ENCODE measurements at regions not wholly inside any gene's neighbourhood (a gene's known extent, or its start where the extent isn't known, plus 50 kb on each side); places are given as distances from the start of the nearest gene placed in this dataset.

DNA sequence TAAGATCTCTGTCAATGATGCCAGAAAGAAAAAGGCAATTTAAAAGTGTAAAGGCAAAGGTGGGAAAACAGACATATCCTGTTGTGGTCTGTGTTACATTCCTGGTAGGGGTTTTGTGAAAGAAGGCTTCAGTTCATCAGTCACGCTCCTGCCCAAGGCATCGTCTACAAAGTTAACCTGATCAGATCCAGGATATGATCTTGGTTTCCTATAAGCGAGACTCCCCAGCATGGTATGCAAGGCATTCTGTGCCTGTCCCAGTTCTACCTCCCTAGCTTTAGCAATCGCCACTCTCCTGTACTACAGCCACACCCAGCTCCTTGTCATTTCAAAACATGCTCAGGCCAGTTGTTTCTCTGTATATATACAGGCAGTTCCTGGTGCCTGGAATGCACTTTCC lies 58.0 kb upstream of the PTPN3 start:
- no peaks in the 10 kb centered on the region for H3K9me3 ChIP-seq (ENCODE audit: control insufficient read depth in 1 of 2, insufficient read depth in 1 of 2, low read length in 2 of 2)
- no peak overlapping the region for H3K27ac ChIP-seq (ENCODE audit: low read depth in 1 of 2, low read length in 2 of 2)
- no peaks in the 10 kb centered on the region for H3K4me1 Mint-ChIP-seq (ENCODE audit: low read depth)
- no peak overlapping the region for H3K4me3 ChIP-seq (ENCODE audit: low read length)
- H3K9me3 Mint-ChIP-seq = no peaks in the 10 kb centered on the region
- no peak overlapping the region for H3K4me3 Mint-ChIP-seq
- intact Hi-C loops (cut with DNase I, micrococcal nuclease) = no loop called here
- ChIA-PET CTCF (no interaction called here), POLR2A (no interaction called here)
- DNase-seq (no peak), ATAC-seq (ENCODE audit: poor library complexity) (no peak)
- H3K4me1 ChIP-seq (ENCODE audit: insufficient read depth, low read length) = no peaks in the 10 kb centered on the region
- H3K27me3 Mint-ChIP-seq = peaks cover 23% of the 10 kb centered on the region
- peaks cover 3 to 8% of the 10 kb centered on the region in 2 experiments for H3K27me3 ChIP-seq (ENCODE audit: control insufficient read depth in 1 of 2, insufficient read depth in 2 of 2, low read length in 2 of 2)
- no peak overlapping the region for H3K27ac Mint-ChIP-seq
- H3K36me3 Mint-ChIP-seq (ENCODE audit: low read depth) = no peaks in the 10 kb centered on the region
- H3K36me3 ChIP-seq (ENCODE audit: insufficient read depth, low read length) = no peaks in the 10 kb centered on the region
- TF ChIP-seq, protein P1, sequence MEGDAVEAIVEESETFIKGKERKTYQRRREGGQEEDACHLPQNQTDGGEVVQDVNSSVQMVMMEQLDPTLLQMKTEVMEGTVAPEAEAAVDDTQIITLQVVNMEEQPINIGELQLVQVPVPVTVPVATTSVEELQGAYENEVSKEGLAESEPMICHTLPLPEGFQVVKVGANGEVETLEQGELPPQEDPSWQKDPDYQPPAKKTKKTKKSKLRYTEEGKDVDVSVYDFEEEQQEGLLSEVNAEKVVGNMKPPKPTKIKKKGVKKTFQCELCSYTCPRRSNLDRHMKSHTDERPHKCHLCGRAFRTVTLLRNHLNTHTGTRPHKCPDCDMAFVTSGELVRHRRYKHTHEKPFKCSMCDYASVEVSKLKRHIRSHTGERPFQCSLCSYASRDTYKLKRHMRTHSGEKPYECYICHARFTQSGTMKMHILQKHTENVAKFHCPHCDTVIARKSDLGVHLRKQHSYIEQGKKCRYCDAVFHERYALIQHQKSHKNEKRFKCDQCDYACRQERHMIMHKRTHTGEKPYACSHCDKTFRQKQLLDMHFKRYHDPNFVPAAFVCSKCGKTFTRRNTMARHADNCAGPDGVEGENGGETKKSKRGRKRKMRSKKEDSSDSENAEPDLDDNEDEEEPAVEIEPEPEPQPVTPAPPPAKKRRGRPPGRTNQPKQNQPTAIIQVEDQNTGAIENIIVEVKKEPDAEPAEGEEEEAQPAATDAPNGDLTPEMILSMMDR (IDR thresholded peaks at IDR 0.05) = no peak

DNA sequence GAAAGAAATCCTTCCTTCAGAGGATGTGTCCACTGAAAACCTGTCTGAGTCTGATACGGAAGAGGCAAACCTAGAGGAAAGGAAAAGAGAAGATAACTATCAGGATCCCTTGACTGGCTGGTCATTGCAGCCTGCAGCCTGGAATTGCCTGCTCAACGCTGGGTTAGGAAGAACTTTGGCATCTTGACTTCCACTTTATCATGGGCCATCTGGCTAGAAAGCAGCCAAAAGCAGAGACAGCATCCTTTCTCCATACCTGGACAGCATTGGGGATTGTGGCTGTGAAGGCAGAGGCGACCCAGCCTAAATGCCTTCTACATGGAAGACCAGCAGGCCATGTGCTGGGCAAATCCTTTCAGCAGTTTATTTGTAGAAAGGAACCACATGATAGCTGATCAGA lies 58.7 kb upstream of the PTPN3 start:
- Mint-ChIP-seq H3K27ac (no peak overlapping the region), H3K4me1 (ENCODE audit: low read depth) (no peaks in the 10 kb centered on the region), H3K27me3 (peaks cover 17% of the 10 kb centered on the region), H3K36me3 (ENCODE audit: low read depth) (no peaks in the 10 kb centered on the region), H3K4me3 (no peak overlapping the region), H3K9me3 (no peaks in the 10 kb centered on the region)
- Histone ChIP-seq H3K4me3 (ENCODE audit: low read length) (no peak overlapping the region), H3K27ac (ENCODE audit: low read depth in 1 of 2, low read length in 2 of 2) (no peak overlapping the region), H3K9me3 (ENCODE audit: control insufficient read depth in 1 of 2, insufficient read depth in 1 of 2, low read length in 2 of 2) (no peaks in the 10 kb centered on the region), H3K36me3 (ENCODE audit: insufficient read depth, low read length) (no peaks in the 10 kb centered on the region), H3K27me3 (ENCODE audit: control insufficient read depth in 1 of 2, insufficient read depth in 2 of 2, low read length in 2 of 2) (peaks cover 3 to 8% of the 10 kb centered on the region in 2 experiments), H3K4me1 (ENCODE audit: insufficient read depth, low read length) (no peaks in the 10 kb centered on the region)
- no peak for DNase-seq
- ChIA-PET POLR2A (no interaction called here), CTCF (no interaction called here)
- TF ChIP-seq, protein P1 (IDR thresholded peaks at IDR 0.05) = no peak
- ATAC-seq (ENCODE audit: poor library complexity) = no peak
- intact Hi-C loops (cut with DNase I, micrococcal nuclease) = no loop called here

DNA sequence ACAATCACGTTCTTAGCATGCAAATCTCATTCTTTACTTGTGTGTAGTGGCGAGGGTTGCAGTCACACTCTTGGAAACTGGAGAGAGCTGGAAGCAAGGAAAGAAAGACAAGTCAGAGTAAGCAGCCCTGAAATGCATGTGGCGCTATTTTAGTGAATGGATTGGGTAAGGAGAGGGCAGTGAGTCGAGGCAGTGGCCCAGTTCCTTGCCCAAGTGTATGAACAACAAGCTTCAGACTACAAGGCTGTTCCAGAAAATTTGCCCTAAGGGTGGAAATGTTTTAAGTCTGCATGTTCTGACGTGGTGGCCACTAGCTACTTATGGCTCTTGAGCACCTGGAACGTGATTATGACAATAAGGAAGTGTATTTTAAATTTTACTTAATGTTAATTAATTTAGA lies 59.4 kb upstream of the PTPN3 start:
- Mint-ChIP-seq H3K4me3 (no peak overlapping the region), H3K9me3 (no peaks in the 10 kb centered on the region), H3K4me1 (ENCODE audit: low read depth) (no peaks in the 10 kb centered on the region), H3K27me3 (peaks cover 16% of the 10 kb centered on the region), H3K27ac (no peak overlapping the region), H3K36me3 (ENCODE audit: low read depth) (no peaks in the 10 kb centered on the region)
- POLR2A ChIA-PET = no interaction called here
- TF ChIP-seq, protein P1 (IDR thresholded peaks at IDR 0.05) = no peak
- peaks cover 3 to 8% of the 10 kb centered on the region in 2 experiments for H3K27me3 ChIP-seq (ENCODE audit: control insufficient read depth in 1 of 2, insufficient read depth in 2 of 2, low read length in 2 of 2)
- H3K9me3 ChIP-seq (ENCODE audit: control insufficient read depth in 1 of 2, insufficient read depth in 1 of 2, low read length in 2 of 2) = no peaks in the 10 kb centered on the region
- H3K36me3 ChIP-seq (ENCODE audit: insufficient read depth, low read length) = no peaks in the 10 kb centered on the region
- no peaks in the 10 kb centered on the region for H3K4me1 ChIP-seq (ENCODE audit: insufficient read depth, low read length)
- ATAC-seq (ENCODE audit: poor library complexity) (no peak), DNase-seq (no peak)
- no peak overlapping the region for H3K4me3 ChIP-seq (ENCODE audit: low read length)
- CTCF ChIA-PET = no interaction called here
- intact Hi-C loops (cut with DNase I, micrococcal nuclease) = no loop called here
- no peak overlapping the region for H3K27ac ChIP-seq (ENCODE audit: low read depth in 1 of 2, low read length in 2 of 2)
